Fibroblast of the aortic adventitia (primary cell): ENCODE measurements at regions not wholly inside any gene's neighbourhood (a gene's known extent, or its start where the extent isn't known, plus 50 kb on each side); places are given as distances from the start of the nearest gene placed in this dataset.
A peak's percentile ranks its signal among the peaks of the same experiment; 100 is the strongest.

Experiments used
- DNase-seq: peaks from one replicate; pipeline ENCODE4 v3.0.0-alpha.2; 2010; ENCODE audit warnings: low read depth
- H3K4me3 ChIP-seq: 2 replicates; pipeline ENCODE4 v1.5.1; 2011; ENCODE audit warnings: low read depth, mild to moderate bottlenecking, control low read depth, low read length, moderate library complexity
- CTCF ChIP-seq: IDR thresholded peaks from 2 replicates; pipeline ENCODE4 v1.5.1; 2011; ENCODE audit warnings: mild to moderate bottlenecking, low read length, control low read depth, inconsistent platforms; ENCODE audit not compliant: insufficient read depth

- peak overlapping the region; percentile 41 for H3K4me3 ChIP-seq
- no peak for TF ChIP-seq CTCF
- DNase-seq, result no peak
These were observed 61.1 kb downstream of the SMUG1 start for GRCh38 chr12:54127538-54128259.

GRCh38 chr12:54128416-54128815, 60.4 kb downstream of the SMUG1 start:
- no peak overlapping the region for H3K4me3 ChIP-seq
- DNase-seq, result no peak
- no peak for TF ChIP-seq CTCF

- TF ChIP-seq CTCF, result no peak
- H3K4me3 ChIP-seq, result no peak overlapping the region
- DNase-seq, result no peak
These were observed 59.5 kb downstream of the SMUG1 start for GRCh38 chr12:54129028-54129903.
